Transverse colon (tissue), 3 donors: ENCODE measurements at regions not wholly inside any gene's neighbourhood (a gene's known extent, or its start where the extent isn't known, plus 50 kb on each side); places are given as distances from the start of the nearest gene placed in this dataset.

Experiments used
- POLR2A ChIP-seq: fragments of 450-650 bp; IDR thresholded peaks from one replicate; pipeline ENCODE4 v1.6.1; 2016; ENCODE audit warnings: antibody characterized with exemption, mild to moderate bottlenecking, moderate library complexity
- TF ChIP-seq, protein P1 (sequence below), 5 experiments: fragments of 200-600 bp in 3 of 5; fragments of 450-650 bp in 2 of 5; sonication (generic) in 3 of 5; IDR thresholded peaks; 1 replicate in 2 of 5; 2 replicates in 3 of 5; pipeline ENCODE4 v1.5.1; 2016 to 2017; ENCODE audit warnings: antibody characterized with exemption in 5 of 5, inconsistent platforms in 3 of 5, mild to moderate bottlenecking in 2 of 5, moderate library complexity in 1 of 5

DNA sequence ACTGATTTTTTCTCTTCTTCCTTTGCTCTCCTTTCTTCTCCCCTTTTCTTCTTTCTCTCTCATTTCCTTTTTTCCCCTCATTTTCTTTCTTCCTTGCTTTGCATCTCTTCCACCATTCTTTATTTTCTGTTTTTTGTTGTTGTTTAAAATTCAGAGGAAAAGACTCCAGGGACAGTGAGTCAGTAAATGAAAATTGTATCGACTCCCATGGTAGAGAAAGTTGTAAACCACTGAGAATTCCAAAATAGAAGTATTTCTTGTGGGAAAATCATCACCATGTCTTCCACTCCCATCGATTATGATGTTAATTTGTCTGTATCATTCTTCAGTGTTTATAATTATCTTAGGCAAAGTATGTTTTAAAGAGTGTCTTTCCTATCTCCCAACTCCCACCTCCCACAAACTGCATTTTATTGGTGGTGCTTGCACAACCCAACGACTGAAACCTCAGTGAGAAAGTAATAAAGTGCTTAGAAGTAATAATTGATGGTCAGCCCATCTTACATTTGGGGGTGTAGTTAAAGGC is 134.3 kb downstream of the IRS1 start:
- TF ChIP-seq POLR2A: no peak
- TF ChIP-seq, protein P1, sequence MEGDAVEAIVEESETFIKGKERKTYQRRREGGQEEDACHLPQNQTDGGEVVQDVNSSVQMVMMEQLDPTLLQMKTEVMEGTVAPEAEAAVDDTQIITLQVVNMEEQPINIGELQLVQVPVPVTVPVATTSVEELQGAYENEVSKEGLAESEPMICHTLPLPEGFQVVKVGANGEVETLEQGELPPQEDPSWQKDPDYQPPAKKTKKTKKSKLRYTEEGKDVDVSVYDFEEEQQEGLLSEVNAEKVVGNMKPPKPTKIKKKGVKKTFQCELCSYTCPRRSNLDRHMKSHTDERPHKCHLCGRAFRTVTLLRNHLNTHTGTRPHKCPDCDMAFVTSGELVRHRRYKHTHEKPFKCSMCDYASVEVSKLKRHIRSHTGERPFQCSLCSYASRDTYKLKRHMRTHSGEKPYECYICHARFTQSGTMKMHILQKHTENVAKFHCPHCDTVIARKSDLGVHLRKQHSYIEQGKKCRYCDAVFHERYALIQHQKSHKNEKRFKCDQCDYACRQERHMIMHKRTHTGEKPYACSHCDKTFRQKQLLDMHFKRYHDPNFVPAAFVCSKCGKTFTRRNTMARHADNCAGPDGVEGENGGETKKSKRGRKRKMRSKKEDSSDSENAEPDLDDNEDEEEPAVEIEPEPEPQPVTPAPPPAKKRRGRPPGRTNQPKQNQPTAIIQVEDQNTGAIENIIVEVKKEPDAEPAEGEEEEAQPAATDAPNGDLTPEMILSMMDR (IDR thresholded peaks at IDR 0.05): no peak
